ENCODE measurements at regions not wholly inside any gene's neighbourhood (a gene's known extent, or its start where the extent isn't known, plus 50 kb on each side); places are given as distances from the start of the nearest gene placed in this dataset.

DNA sequence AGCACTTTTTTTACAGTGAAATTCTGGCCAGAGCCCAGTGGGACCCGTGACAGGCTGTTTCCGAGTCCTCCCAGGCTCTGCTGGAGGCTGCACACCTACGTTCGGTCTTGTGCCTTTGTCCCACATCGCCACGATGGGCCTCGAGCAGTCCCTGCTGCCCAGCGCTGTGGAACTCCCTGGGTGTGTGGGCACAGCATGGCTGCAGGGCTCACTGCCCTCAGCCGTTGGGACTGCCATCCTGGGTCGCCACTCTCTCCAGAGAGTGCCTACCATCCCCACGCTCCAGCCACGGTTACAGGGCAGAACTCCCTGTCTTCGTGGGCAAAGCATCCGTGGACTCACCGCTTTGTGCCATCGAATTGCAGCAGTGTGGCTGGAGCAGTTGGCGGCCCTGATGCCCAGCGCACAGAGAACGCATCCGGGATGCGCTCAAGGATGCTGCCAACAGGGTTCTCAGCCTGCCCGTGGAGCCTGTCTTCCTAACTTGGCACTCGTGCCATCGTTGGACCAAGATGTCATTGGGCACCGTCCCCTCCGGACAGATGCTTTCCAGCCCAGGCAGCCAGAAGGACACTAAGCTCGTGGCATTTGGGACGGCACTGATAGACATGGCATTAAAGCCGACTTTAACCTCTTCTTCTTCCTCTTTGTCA lies 85.0 kb upstream of the ARHGEF7 start:
- Histone ChIP-seq H4K20me1 (ENCODE audit: insufficient read depth, low read length) (no peaks in the 10 kb centered on the region), H3K36me3 (replicated peaks in 1 of 2; ENCODE audit: control insufficient read depth in 1 of 2, insufficient read depth in 2 of 2, low read length in 2 of 2) (no peaks in the 10 kb centered on the region), H2AFZ (ENCODE audit: insufficient read depth, low read depth, low read length, poor library complexity, severe bottlenecking) (no peak overlapping the region), H3K79me2 (ENCODE audit: insufficient read depth, low read length) (no peaks in the 10 kb centered on the region), H3K27me3 (ENCODE audit: control insufficient read depth in 2 of 2, insufficient read depth in 2 of 2, low read length in 2 of 2) (no peaks in the 10 kb centered on the region), H3K9ac (ENCODE audit: insufficient read depth, low read length, poor library complexity, severe bottlenecking) (no peak overlapping the region), H3K27ac (ENCODE audit: low read depth in 1 of 2, low read length in 2 of 2) (no peak overlapping the region), H3K9me3 (replicated peaks in 1 of 2; ENCODE audit: control insufficient read depth in 1 of 2, insufficient read depth in 1 of 2, low read length in 2 of 2) (no peaks in the 10 kb centered on the region), H3K4me2 (replicated peaks; ENCODE audit: extremely low read depth, low read length, poor library complexity, severe bottlenecking) (no peak overlapping the region), H3K4me1 (ENCODE audit: control insufficient read depth in 1 of 2, insufficient read depth in 2 of 2, low read length in 2 of 2) (no peaks in the 10 kb centered on the region), H3K4me3 (replicated peaks in 1 of 3; ENCODE audit: low read depth in 2 of 3, low read length in 3 of 3) (no peak overlapping the region)
- Mint-ChIP-seq H3K4me3 (no peak overlapping the region), H3K4me1 (no peaks in the 10 kb centered on the region), H3K27me3 (ENCODE audit: low read depth in 3 of 3) (peaks cover 3 to 5% (median 4%) of the 10 kb centered on the region in 3 donors), H3K27ac (peak overlapping the region in 1 of 7 donors; percentile 46), H3K36me3 (no peaks in the 10 kb centered on the region), H3K9me3 (peaks cover 0 to 5% (median 0%) of the 10 kb centered on the region in 7 donors)
- TF ChIP-seq, protein P1, sequence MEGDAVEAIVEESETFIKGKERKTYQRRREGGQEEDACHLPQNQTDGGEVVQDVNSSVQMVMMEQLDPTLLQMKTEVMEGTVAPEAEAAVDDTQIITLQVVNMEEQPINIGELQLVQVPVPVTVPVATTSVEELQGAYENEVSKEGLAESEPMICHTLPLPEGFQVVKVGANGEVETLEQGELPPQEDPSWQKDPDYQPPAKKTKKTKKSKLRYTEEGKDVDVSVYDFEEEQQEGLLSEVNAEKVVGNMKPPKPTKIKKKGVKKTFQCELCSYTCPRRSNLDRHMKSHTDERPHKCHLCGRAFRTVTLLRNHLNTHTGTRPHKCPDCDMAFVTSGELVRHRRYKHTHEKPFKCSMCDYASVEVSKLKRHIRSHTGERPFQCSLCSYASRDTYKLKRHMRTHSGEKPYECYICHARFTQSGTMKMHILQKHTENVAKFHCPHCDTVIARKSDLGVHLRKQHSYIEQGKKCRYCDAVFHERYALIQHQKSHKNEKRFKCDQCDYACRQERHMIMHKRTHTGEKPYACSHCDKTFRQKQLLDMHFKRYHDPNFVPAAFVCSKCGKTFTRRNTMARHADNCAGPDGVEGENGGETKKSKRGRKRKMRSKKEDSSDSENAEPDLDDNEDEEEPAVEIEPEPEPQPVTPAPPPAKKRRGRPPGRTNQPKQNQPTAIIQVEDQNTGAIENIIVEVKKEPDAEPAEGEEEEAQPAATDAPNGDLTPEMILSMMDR (IDR thresholded peaks at IDR 0.05): no peak
- 92% methylated on average over 27 of the region's 29 CpGs for WGBS (ENCODE audit: insufficient coverage)
- intact Hi-C loops (cut with micrococcal nuclease): no loop called here
- no peak for DNase-seq

GRCh38 chr13:111027458-111028439 lies 87.4 kb upstream of the ARHGEF7 start:
- peaks cover 0 to 5% (median 0%) of the 10 kb centered on the region in 7 donors for H3K9me3 Mint-ChIP-seq
- intact Hi-C loops (cut with micrococcal nuclease): no loop called here
- Histone ChIP-seq H3K79me2 (ENCODE audit: insufficient read depth, low read length) (no peaks in the 10 kb centered on the region), H3K27ac (ENCODE audit: low read depth in 1 of 2, low read length in 2 of 2) (no peak overlapping the region), H4K20me1 (ENCODE audit: insufficient read depth, low read length) (no peaks in the 10 kb centered on the region), H3K9me3 (replicated peaks in 1 of 2; ENCODE audit: control insufficient read depth in 1 of 2, insufficient read depth in 1 of 2, low read length in 2 of 2) (peaks cover 0 to under 1% of the 10 kb centered on the region in 2 donors), H3K4me1 (ENCODE audit: control insufficient read depth in 1 of 2, insufficient read depth in 2 of 2, low read length in 2 of 2) (no peaks in the 10 kb centered on the region), H3K27me3 (ENCODE audit: control insufficient read depth in 2 of 2, insufficient read depth in 2 of 2, low read length in 2 of 2) (no peaks in the 10 kb centered on the region), H3K36me3 (replicated peaks in 1 of 2; ENCODE audit: control insufficient read depth in 1 of 2, insufficient read depth in 2 of 2, low read length in 2 of 2) (no peaks in the 10 kb centered on the region), H2AFZ (ENCODE audit: insufficient read depth, low read depth, low read length, poor library complexity, severe bottlenecking) (no peak overlapping the region), H3K4me2 (replicated peaks; ENCODE audit: extremely low read depth, low read length, poor library complexity, severe bottlenecking) (no peak overlapping the region), H3K9ac (ENCODE audit: insufficient read depth, low read length, poor library complexity, severe bottlenecking) (no peak overlapping the region), H3K4me3 (replicated peaks in 1 of 3; ENCODE audit: low read depth in 2 of 3, low read length in 3 of 3) (no peak overlapping the region)
- H3K4me3 Mint-ChIP-seq: no peak overlapping the region
- DNase-seq: no peak
- H3K36me3 Mint-ChIP-seq: no peaks in the 10 kb centered on the region
- H3K27ac Mint-ChIP-seq: peak overlapping the region in 1 of 7 donors; percentile 26
- H3K4me1 Mint-ChIP-seq: no peaks in the 10 kb centered on the region
- WGBS (ENCODE audit: insufficient coverage): 89% methylated on average over 7 of the region's 16 CpGs
- peaks cover 3 to 11% (median 6%) of the 10 kb centered on the region in 3 donors for H3K27me3 Mint-ChIP-seq (ENCODE audit: low read depth in 3 of 3)
- TF ChIP-seq, protein P1 (IDR thresholded peaks at IDR 0.05): no peak
